Activated CD8-positive, alpha-beta memory T cell treated with anti-CD3 and anti-CD28 coated beads for 36 hours (primary cell): ENCODE measurements at regions not wholly inside any gene's neighbourhood (a gene's known extent, or its start where the extent isn't known, plus 50 kb on each side); places are given as distances from the start of the nearest gene placed in this dataset.

Experiments
- CTCF ChIA-PET: fragments of 350-600 bp; sonication (Branson Sonifier 250); formaldehyde crosslinking; loops from one replicate; lab custom pipeline; 2021; ENCODE audit warnings: antibody characterized with exemption; lab: Charles Lee
- POLR2A ChIA-PET: fragments of 350-600 bp; sonication (Branson Sonifier 250); formaldehyde crosslinking; loops from one replicate; lab custom pipeline; 2021; ENCODE audit warnings: antibody characterized with exemption; lab: Charles Lee

GRCh38 chr3:182035324-182035723, 323.6 kb downstream of the SOX2 start:
- POLR2A ChIA-PET, result no interaction called here

GRCh38 chr3:182036382-182036781, 324.7 kb downstream of the SOX2 start:
- ChIA-PET POLR2A (no interaction called here), CTCF (no interaction called here)

More at GRCh38 chr3:182035324-182035723, 323.6 kb downstream of the SOX2 start:
- CTCF ChIA-PET, result no interaction called here

- CTCF ChIA-PET, result no interaction called here
- POLR2A ChIA-PET, result no interaction called here
Observed at GRCh38 chr3:182041668-182042291, 330.1 kb downstream of the SOX2 start.

GRCh38 chr3:182045736-182046135, 334.0 kb downstream of the SOX2 start:
- ChIA-PET POLR2A (no interaction called here), CTCF (no interaction called here)

GRCh38 chr3:182046166-182046764, 334.5 kb downstream of the SOX2 start:
- POLR2A ChIA-PET, result no interaction called here
- CTCF ChIA-PET, result no interaction called here

- CTCF ChIA-PET, result no interaction called here
- POLR2A ChIA-PET, result no interaction called here
Observed at GRCh38 chr3:182050932-182051331, 339.2 kb downstream of the SOX2 start.

- ChIA-PET CTCF (no interaction called here), POLR2A (no interaction called here)
Observed at GRCh38 chr3:182052332-182052731, 340.6 kb downstream of the SOX2 start.

GRCh38 chr3:182052757-182053156, 341.0 kb downstream of the SOX2 start:
- CTCF ChIA-PET, result no interaction called here
- POLR2A ChIA-PET, result no interaction called here

GRCh38 chr3:182058488-182058887, 346.8 kb downstream of the SOX2 start:
- POLR2A ChIA-PET, result no interaction called here
- CTCF ChIA-PET, result no interaction called here

GRCh38 chr3:182063742-182064141, 352.0 kb downstream of the SOX2 start:
- ChIA-PET CTCF (no interaction called here), POLR2A (no interaction called here)

- ChIA-PET CTCF (no interaction called here), POLR2A (no interaction called here)
Observed at GRCh38 chr3:182067423-182067822, 355.7 kb downstream of the SOX2 start.

GRCh38 chr3:182078316-182078715, 366.6 kb downstream of the SOX2 start:
- POLR2A ChIA-PET, result no interaction called here

GRCh38 chr3:182078929-182079328, 367.2 kb downstream of the SOX2 start:
- POLR2A ChIA-PET, result no interaction called here
- CTCF ChIA-PET, result no interaction called here

More at GRCh38 chr3:182078316-182078715, 366.6 kb downstream of the SOX2 start:
- CTCF ChIA-PET, result no interaction called here

- CTCF ChIA-PET, result no interaction called here
- POLR2A ChIA-PET, result no interaction called here
Observed at GRCh38 chr3:182081096-182081495, 369.4 kb downstream of the SOX2 start.

GRCh38 chr3:182083112-182083511, 371.4 kb downstream of the SOX2 start:
- POLR2A ChIA-PET, result no interaction called here
- CTCF ChIA-PET, result no interaction called here

- POLR2A ChIA-PET, result no interaction called here
- CTCF ChIA-PET, result no interaction called here
Observed at GRCh38 chr3:182092662-182093262, 381.0 kb downstream of the SOX2 start.

GRCh38 chr3:182094321-182094720, 382.6 kb downstream of the SOX2 start:
- ChIA-PET POLR2A (no interaction called here), CTCF (no interaction called here)

- ChIA-PET CTCF (no interaction called here), POLR2A (no interaction called here)
Observed at GRCh38 chr3:182104881-182105280, 393.2 kb downstream of the SOX2 start.

- POLR2A ChIA-PET, result no interaction called here
- CTCF ChIA-PET, result no interaction called here
Observed at GRCh38 chr3:182105875-182106274, 394.1 kb downstream of the SOX2 start.

- POLR2A ChIA-PET, result no interaction called here
- CTCF ChIA-PET, result no interaction called here
Observed at GRCh38 chr3:182108371-182108770, 396.6 kb downstream of the SOX2 start.

GRCh38 chr3:182111967-182112366, 400.2 kb downstream of the SOX2 start:
- POLR2A ChIA-PET, result no interaction called here
- CTCF ChIA-PET, result no interaction called here
